ENCODE measurements at regions not wholly inside any gene's neighbourhood (a gene's known extent, or its start where the extent isn't known, plus 50 kb on each side); places are given as distances from the start of the nearest gene placed in this dataset.

DNA sequence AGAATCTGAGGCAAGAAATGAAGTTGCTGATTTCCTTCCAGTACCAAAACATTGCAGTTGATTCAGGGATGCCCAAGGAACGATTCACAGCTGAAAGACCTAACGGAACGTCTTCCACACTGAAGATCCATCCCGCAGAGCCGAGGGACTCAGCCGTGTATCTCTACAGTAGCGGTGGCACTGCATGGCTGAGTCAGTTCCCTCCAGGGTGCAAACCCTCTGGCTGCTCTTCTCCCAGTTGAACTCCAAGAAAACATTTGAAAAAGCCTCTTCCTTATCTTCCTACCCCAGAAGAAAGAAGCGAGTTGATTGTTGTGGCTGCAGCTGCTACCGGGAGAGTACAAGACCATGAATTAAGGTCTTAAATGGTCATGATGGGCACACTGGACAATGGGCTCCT is 147.1 kb upstream of the PRSS1 start:
- Histone ChIP-seq H3K27me3 (ENCODE audit: insufficient read depth, low read length) (no peaks in the 10 kb centered on the region), H3K4me3 (ENCODE audit: low read length) (no peak overlapping the region), H3K4me1 (ENCODE audit: insufficient read depth, low read length) (no peaks in the 10 kb centered on the region), H3K9me3 (ENCODE audit: low read depth, low read length) (no peaks in the 10 kb centered on the region)

DNA sequence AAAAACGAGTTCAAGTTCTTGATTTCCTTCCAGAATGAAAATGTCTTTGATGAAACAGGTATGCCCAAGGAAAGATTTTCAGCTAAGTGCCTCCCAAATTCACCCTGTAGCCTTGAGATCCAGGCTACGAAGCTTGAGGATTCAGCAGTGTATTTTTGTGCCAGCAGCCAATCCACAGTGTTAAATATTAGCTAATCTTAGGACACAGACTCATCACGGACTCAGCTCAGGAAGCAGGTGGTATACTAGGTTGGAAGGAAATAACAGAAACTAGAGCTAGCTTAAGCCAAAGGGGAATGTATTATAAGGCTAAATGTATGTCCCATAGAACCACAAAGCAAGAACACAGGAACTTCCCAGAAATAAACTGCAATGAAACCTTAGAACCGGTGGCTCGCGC is 151.0 kb upstream of the PRSS1 start:
- no peaks in the 10 kb centered on the region for H3K4me1 ChIP-seq (ENCODE audit: insufficient read depth, low read length)
- no peak overlapping the region for H3K4me3 ChIP-seq (ENCODE audit: low read length)
- no peaks in the 10 kb centered on the region for H3K9me3 ChIP-seq (ENCODE audit: low read depth, low read length)
- no peaks in the 10 kb centered on the region for H3K27me3 ChIP-seq (ENCODE audit: insufficient read depth, low read length)

DNA sequence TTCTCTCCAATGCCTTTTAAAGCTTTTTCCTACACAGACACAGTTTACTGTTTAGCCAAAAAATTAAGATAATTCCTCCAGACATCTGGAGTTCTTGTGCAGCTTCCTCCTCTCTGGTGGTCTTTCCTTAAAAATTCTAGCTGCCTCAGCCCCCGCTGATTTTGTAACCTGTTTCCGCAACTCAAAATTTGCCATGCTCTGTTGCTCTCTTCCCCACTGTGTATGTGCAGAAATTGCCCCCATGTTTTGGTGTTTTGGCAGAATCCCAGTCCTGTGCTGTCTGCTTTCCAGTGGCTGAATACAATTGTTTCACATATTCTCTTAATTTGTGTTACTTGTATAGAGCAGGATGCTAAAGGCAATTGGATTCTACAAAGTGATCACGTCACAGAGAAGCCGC is 151.7 kb upstream of the PRSS1 start:
- no peaks in the 10 kb centered on the region for H3K27me3 ChIP-seq (ENCODE audit: insufficient read depth, low read length)
- no peak overlapping the region for H3K4me3 ChIP-seq (ENCODE audit: low read length)
- H3K9me3 ChIP-seq (ENCODE audit: low read depth, low read length): no peaks in the 10 kb centered on the region
- no peaks in the 10 kb centered on the region for H3K4me1 ChIP-seq (ENCODE audit: insufficient read depth, low read length)

DNA sequence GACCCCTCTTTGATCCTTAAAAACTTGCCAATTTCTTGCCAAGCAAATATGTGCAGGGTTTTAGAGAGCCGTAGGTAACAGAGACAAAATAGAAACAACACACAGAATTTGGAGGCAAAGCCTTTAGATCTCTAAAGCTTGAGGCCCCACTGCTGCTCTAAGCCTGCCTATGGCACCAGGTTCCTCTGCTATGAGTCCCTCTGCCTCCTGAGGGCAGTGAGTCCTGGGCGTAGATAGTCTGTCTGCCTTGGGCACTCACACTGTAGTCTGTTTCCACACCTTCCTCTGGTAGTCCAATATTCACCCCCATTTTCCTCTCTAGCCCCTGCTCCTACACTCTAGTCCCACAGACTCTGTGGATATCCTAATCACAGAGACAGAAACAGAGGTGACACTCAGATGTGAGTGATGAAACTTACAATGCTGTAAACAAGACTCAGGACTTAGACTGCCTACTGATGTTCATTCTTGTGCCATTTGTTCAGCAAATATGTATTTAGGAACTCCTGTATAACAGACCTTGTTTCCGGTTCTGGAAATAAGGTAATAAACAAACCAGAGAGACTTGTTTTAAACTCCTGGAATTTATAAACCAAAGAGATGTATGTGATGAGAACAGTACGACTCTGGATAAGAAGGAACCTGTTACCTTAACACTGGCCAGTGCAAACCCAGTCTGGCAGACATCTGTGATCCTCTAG is 153.3 kb upstream of the PRSS1 start:
- no peaks in the 10 kb centered on the region for H3K9me3 ChIP-seq (ENCODE audit: low read depth, low read length)
- no peak overlapping the region for H3K4me3 ChIP-seq (ENCODE audit: low read length)

DNA sequence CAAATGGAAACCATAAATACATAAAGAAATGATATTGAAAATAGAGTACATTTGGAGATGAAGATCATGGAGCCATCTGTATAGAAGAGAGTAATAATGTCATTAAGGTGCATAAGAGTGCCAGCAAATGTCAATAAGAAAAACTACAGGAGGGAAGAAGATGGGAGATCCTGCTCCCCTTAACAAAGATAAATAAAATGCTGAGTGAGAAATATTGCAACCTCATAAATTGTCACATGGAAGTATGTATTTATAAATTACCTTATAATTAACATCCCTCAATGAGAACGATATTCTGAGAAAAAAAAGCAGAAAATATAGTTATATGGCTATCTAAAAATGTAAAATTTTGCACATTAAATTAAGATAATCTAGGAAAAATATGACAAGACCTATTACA is 155.2 kb upstream of the PRSS1 start:
- no peaks in the 10 kb centered on the region for H3K27me3 ChIP-seq (ENCODE audit: insufficient read depth, low read length)
- no peak overlapping the region for H3K4me3 ChIP-seq (ENCODE audit: low read length)
- H3K4me1 ChIP-seq (ENCODE audit: insufficient read depth, low read length): no peaks in the 10 kb centered on the region
- H3K9me3 ChIP-seq (ENCODE audit: low read depth, low read length): no peaks in the 10 kb centered on the region

More for the DNA sequence above, 153.3 kb upstream of the PRSS1 start:
- Histone ChIP-seq H3K27me3 (ENCODE audit: insufficient read depth, low read length) (no peaks in the 10 kb centered on the region), H3K4me1 (ENCODE audit: insufficient read depth, low read length) (no peaks in the 10 kb centered on the region)

DNA sequence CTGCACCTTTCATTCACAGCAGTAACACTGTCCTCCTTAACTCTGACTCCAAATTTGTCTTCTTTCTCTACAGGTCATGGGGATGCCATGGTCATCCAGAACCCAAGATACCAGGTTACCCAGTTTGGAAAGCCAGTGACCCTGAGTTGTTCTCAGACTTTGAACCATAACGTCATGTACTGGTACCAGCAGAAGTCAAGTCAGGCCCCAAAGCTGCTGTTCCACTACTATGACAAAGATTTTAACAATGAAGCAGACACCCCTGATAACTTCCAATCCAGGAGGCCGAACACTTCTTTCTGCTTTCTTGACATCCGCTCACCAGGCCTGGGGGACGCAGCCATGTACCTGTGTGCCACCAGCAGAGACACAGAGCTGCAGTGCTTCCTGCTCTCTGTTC is 156.2 kb upstream of the PRSS1 start:
- Histone ChIP-seq H3K4me1 (ENCODE audit: insufficient read depth, low read length) (no peaks in the 10 kb centered on the region), H3K27me3 (ENCODE audit: insufficient read depth, low read length) (no peaks in the 10 kb centered on the region), H3K9me3 (ENCODE audit: low read depth, low read length) (no peaks in the 10 kb centered on the region), H3K4me3 (ENCODE audit: low read length) (no peak overlapping the region)

DNA sequence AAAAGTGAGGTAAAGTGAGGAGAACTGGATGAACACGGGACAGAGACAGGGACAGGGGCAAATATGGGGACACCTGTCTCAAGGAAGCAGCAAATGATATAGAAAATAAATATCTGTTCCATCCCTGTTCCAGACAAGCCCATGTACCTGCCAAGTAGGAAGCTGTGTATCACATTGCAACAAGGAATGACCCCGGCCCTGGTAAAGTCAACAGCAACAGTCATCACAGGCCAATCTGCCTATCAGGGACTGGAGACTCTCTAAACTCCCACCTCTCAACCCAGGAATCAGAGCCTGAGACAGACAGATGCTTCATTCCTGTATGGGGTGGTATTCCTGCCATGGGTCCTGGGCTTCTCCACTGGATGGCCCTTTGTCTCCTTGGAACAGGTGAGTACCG is 156.6 kb upstream of the PRSS1 start:
- no peak overlapping the region for H3K4me3 ChIP-seq (ENCODE audit: low read length)
- H3K4me1 ChIP-seq (ENCODE audit: insufficient read depth, low read length): no peaks in the 10 kb centered on the region
- no peaks in the 10 kb centered on the region for H3K9me3 ChIP-seq (ENCODE audit: low read depth, low read length)
- H3K27me3 ChIP-seq (ENCODE audit: insufficient read depth, low read length): no peaks in the 10 kb centered on the region

DNA sequence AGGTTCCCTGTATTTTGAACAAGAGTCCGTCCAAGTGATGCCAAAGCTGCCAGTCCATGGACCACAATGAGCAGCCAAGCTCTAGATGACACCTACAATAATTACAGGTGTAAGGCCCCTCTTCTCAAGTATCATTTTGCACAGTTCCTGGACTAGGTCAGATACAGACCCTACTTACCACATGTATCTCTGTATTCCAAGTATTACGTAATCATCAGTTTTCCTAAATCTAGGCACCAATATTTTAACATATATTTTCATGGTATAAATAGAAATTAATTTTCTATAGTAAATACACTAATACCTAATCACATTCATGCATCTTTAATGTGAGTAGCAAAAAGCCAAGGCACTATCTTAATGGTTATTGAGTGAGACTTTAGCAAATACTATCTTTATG is 157.0 kb upstream of the PRSS1 start:
- H3K27me3 ChIP-seq (ENCODE audit: insufficient read depth, low read length): no peaks in the 10 kb centered on the region
- H3K4me1 ChIP-seq (ENCODE audit: insufficient read depth, low read length): no peaks in the 10 kb centered on the region
- no peak overlapping the region for H3K4me3 ChIP-seq (ENCODE audit: low read length)
- H3K9me3 ChIP-seq (ENCODE audit: low read depth, low read length): no peaks in the 10 kb centered on the region

DNA sequence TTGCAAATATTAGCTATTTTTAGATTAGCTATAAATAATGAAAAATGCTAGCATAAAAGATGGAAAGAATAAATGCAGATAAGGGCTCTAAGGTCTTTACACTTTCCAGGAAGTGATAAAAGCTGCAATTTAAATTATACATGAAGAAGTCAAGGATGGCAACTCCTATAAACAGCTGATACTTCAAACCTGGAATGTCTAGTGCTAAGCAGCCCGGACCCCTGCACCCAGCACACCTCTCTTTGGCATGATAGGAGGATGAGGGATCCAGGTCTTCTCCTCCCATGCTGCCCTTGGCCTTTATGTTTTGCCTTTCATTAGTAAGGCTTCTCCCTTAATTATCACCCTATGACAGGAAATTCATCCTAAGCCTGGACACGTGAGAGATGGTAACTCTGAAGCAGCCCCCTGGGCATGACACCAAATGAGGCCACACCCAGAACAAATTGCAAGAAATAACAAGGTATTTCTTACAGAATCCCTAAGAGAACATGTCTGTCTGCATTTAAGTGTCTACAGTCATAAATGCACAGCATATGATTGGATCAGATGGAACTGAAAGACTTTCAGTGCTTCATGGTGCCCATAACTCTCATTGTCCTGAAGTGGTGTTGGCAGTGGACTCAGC is 158.3 kb upstream of the PRSS1 start:
- H3K4me3 ChIP-seq (ENCODE audit: low read length): no peak overlapping the region
- H3K27me3 ChIP-seq (ENCODE audit: insufficient read depth, low read length): no peaks in the 10 kb centered on the region

DNA sequence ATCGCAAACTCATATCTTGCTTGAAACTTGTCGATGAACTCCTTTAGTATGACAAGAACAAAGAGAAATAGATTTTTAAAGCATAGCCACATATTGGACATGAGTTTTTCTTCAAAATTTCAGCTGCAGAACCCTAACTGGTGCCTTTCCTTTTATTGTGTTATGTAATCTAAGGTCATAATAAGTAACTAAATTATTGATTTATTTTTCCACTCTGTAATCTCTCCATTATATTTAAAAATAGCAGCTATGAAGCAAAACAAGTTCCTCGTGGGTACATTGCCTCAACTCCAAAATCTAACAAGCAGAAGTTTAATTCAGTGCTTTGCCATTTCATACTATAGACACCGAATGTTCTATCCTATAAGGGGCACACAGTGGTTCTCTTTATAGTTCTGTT is 159.2 kb upstream of the PRSS1 start:
- Histone ChIP-seq H3K4me3 (ENCODE audit: low read length) (no peak overlapping the region), H3K4me1 (ENCODE audit: insufficient read depth, low read length) (no peaks in the 10 kb centered on the region)

More for the DNA sequence above, 158.3 kb upstream of the PRSS1 start:
- Histone ChIP-seq H3K4me1 (ENCODE audit: insufficient read depth, low read length) (no peaks in the 10 kb centered on the region), H3K9me3 (ENCODE audit: low read depth, low read length) (no peaks in the 10 kb centered on the region)

DNA sequence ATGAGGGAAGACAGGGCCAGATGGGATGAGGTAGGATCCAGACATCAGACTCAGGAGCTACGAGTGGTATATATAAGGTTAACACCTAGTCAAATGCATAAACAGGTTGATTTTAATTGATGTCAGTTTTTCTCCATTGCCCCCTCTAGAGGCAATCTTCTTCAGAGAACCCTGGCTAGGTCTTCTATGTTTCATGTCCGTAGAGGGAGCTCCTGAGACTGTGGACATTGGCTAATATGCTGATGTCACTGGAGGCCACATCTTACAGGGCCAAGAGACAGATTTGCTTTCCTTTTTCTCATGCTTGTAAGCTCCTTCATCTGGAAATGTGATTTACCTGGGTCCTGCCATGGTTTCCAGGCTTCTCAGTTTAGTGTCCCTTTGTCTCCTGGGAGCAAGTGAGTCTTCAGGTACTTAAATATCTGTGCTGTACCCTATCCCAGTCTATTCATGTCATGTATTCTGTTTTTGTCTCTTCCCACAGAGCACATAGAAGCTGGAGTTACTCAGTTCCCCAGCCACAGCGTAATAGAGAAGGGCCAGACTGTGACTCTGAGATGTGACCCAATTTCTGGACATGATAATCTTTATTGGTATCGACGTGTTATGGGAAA is 161.6 kb upstream of the PRSS1 start:
- Histone ChIP-seq H3K4me3 (ENCODE audit: low read length) (no peak overlapping the region), H3K4me1 (ENCODE audit: insufficient read depth, low read length) (no peaks in the 10 kb centered on the region), H3K9me3 (ENCODE audit: low read depth, low read length) (no peaks in the 10 kb centered on the region), H3K27me3 (ENCODE audit: insufficient read depth, low read length) (no peaks in the 10 kb centered on the region)

More for the DNA sequence above, 159.2 kb upstream of the PRSS1 start:
- Histone ChIP-seq H3K9me3 (ENCODE audit: low read depth, low read length) (no peaks in the 10 kb centered on the region), H3K27me3 (ENCODE audit: insufficient read depth, low read length) (no peaks in the 10 kb centered on the region)

DNA sequence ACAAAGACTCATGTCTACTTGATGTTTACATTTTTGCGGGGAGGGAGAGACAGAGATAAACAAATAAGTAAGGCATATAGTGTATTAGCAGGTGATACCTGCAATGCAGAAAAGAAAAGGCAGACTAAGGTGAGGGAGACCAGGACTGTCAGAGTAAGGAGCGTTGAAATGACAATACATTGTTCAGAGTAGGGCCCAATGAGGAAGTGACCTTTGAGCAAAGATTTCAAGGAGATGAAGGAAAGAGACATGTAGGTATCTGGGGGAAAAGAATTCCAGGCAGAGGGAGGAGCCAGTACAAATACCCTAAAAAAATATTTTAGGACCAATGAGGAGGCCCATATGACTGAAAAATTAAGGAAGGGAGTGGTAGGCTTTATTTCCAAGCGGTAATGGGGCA is 162.7 kb upstream of the PRSS1 start:
- no peaks in the 10 kb centered on the region for H3K27me3 ChIP-seq (ENCODE audit: insufficient read depth, low read length)
- H3K9me3 ChIP-seq (ENCODE audit: low read depth, low read length): no peaks in the 10 kb centered on the region
- no peak overlapping the region for H3K4me3 ChIP-seq (ENCODE audit: low read length)
- H3K4me1 ChIP-seq (ENCODE audit: insufficient read depth, low read length): peaks cover under 1% of the 10 kb centered on the region

DNA sequence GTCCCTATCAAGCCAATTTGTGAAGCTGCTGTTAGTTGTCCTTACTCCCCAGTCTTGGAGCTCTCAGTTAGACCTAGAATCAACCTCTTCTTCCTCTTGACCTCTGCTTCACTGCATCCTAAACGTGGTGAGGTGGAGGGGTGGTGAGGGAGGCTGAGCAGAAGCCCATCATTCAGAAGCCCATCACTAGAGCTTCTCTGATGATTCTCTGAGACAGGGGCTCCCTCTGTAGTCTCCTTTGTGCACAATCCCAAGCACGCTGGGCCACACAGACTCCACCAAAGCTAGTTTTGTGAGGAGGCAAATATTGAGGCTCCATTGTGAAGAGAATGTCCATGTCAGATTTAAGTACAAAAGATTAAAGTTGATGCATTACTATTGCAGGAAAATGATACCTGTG is 163.8 kb upstream of the PRSS1 start:
- Histone ChIP-seq H3K4me1 (ENCODE audit: insufficient read depth, low read length) (peaks cover 12% of the 10 kb centered on the region), H3K27me3 (ENCODE audit: insufficient read depth, low read length) (no peaks in the 10 kb centered on the region), H3K9me3 (ENCODE audit: low read depth, low read length) (no peaks in the 10 kb centered on the region), H3K4me3 (ENCODE audit: low read length) (no peak overlapping the region)

DNA sequence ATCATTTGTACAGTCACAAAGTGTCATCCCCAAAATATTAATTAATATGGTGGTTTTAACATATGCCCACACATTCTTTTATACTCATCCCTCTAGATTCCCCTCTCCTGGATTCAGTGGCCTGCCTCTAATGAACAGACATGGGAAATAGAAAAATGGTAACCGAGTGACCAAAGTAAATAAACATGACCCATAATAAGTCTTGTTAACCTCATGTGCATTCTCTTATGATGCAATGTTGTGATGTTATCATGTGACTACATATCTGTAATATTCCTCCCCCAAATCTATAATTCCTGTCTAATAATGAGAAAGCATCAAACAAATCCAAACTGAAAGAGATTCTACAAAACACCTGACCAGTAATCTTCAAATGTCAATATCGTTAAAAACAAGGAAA is 164.5 kb upstream of the PRSS1 start:
- Histone ChIP-seq H3K9me3 (ENCODE audit: low read depth, low read length) (no peaks in the 10 kb centered on the region), H3K4me1 (ENCODE audit: insufficient read depth, low read length) (peaks cover 12% of the 10 kb centered on the region), H3K27me3 (ENCODE audit: insufficient read depth, low read length) (no peaks in the 10 kb centered on the region), H3K4me3 (ENCODE audit: low read length) (no peak overlapping the region)

DNA sequence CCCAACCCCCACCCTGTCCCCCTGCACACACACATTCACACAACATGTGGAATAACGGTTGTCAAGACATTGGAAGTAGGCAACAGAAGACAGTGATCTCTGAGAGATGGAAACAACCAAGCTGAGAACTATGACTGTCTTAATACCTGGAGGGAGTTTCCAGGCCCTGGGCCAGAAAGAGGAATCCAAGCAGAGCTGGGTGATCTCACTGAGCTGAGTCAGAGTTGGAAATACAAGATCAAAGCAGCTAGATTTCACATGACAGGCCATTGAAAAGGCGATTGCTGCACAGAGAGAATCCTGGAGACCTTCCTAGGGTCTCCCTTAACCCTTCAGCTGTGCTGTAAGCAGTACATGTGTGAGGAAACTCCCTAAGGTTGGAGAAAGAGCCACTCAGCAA is 165.8 kb upstream of the PRSS1 start:
- H3K4me1 ChIP-seq (ENCODE audit: insufficient read depth, low read length): peaks cover 12% of the 10 kb centered on the region
- no peak overlapping the region for H3K4me3 ChIP-seq (ENCODE audit: low read length)
- H3K27me3 ChIP-seq (ENCODE audit: insufficient read depth, low read length): no peaks in the 10 kb centered on the region
- H3K9me3 ChIP-seq (ENCODE audit: low read depth, low read length): no peaks in the 10 kb centered on the region

DNA sequence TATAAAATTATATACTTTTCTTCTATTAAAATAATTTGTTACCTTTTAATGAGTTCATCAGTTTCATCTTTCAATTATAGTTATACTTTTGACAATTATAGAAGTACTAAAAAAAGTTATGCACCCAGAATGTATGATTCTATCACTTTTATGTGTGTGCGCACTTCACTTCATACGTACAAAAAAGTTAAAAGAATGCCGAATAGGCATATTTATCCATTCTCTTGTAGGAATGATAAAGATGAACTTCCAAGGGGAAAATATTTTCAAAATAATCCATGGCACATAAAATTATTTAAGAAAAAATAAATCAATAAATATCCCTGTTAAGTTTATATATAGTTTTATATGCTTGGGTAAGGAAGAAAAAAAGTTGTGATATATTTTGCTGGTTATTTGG is 166.9 kb upstream of the PRSS1 start:
- no peak overlapping the region for H3K4me3 ChIP-seq (ENCODE audit: low read length)
- H3K27me3 ChIP-seq (ENCODE audit: insufficient read depth, low read length): no peaks in the 10 kb centered on the region
- no peaks in the 10 kb centered on the region for H3K9me3 ChIP-seq (ENCODE audit: low read depth, low read length)
- H3K4me1 ChIP-seq (ENCODE audit: insufficient read depth, low read length): peaks cover 12% of the 10 kb centered on the region

Data from mononuclear cell (primary cell).